HUES6 (cell line): ENCODE measurements at regions not wholly inside any gene's neighbourhood (a gene's known extent, or its start where the extent isn't known, plus 50 kb on each side); places are given as distances from the start of the nearest gene placed in this dataset.
A peak's percentile ranks its signal among the peaks of the same experiment; 100 is the strongest.
"Not testable (repeated sequence)": the region's sequence is repeated elsewhere in the genome, so short reads cannot be mapped to it uniquely, and the experiment has no call there.

Experiments
- H3K27ac ChIP-seq: 2 replicates; pipeline ENCODE4 v1.7.0; 2013; ENCODE audit warnings: low read depth, mild to moderate bottlenecking, low read length, inconsistent platforms
- H3K27me3 ChIP-seq: 2 replicates; pipeline ENCODE4 v1.6.1; 2013; ENCODE audit warnings: low read length; ENCODE audit not compliant: control insufficient read depth, insufficient read depth
- H3K36me3 ChIP-seq: 2 replicates; pipeline ENCODE4 v1.6.1; 2013; ENCODE audit warnings: low read length; ENCODE audit not compliant: control insufficient read depth, insufficient read depth
- H3K4me1 ChIP-seq: 2 replicates; pipeline ENCODE4 v1.6.1; 2013; ENCODE audit warnings: low read length; ENCODE audit not compliant: control insufficient read depth, insufficient read depth
- H3K4me3 ChIP-seq: 2 replicates; pipeline ENCODE4 v1.5.1; 2013; ENCODE audit warnings: low read depth, low read length
- H3K9ac ChIP-seq: one replicate; pipeline ENCODE4 v1.6.1; 2013; ENCODE audit warnings: mild to moderate bottlenecking, low read length
- H3K9me3 ChIP-seq: 2 replicates; pipeline ENCODE4 v1.6.1; 2013; ENCODE audit warnings: low read depth, low read length; ENCODE audit not compliant: control insufficient read depth, insufficient read depth

DNA sequence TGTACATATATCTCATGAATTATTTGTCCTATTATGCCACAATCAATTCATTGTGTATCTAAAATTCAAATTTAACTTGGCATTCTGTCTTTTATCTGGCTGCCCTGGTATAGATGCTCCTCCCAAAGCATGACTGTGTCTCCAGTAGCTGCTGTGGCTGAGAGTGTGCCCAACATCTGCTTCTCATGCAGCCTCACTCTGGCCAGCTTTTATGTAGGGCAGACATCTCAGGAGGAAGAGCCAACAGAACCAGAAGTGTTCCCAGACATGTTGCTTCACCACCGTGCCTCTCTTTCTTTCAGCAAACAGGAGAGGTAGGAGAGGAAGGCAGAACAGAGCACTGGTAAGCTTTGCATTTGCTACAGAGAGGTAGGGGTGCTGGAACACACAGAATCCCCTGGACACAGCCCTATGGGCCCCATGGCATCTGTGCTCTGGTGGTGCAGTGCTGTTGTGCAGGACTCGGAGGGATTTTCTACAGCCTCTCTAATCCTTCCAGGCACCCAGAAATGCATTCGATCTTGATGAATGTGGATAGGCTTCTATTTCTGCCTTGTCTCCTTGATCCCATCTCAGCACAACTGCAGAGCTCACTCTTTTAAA is 637.1 kb downstream of the UTRN start:
- Histone ChIP-seq H3K4me1 (peaks cover 31% of the 10 kb centered on the region), H3K27ac (no peak overlapping the region)

DNA sequence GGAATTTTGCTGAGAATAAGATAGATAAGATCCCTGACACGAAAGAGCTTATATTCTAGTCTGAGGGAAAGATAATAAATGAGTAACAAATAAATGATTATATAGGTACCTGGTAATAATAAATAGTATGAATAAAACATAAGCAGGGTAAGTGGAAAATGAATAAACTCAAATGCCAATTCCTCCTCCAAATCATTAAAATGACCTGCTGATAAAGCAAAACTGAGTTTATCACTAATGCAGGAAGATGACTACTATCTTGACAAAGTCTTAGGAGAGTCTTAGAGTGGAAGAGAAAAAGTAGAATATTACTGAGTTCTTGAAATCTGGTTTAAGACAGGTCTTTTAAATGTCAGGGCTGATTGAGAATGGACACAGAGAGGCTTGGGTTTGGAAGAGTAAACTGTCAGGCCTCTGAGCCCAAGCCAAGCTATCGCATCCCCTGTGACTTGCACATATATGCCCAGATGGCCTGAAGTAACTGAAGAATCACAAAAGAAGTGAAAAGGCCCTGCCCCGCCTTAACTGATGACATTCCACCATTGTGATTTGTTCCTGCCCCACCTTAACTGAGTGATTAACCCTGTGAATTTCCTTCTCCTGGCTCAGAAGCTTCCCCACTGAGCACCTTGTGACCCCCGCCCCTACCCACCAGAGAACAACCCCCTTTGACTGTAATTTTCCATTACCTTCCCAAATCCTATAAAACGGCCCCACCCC is 637.8 kb downstream of the UTRN start:
- not testable (repeated sequence) for H3K27ac ChIP-seq, H3K27me3 ChIP-seq, H3K9me3 ChIP-seq, H3K9ac ChIP-seq, H3K36me3 ChIP-seq
- Histone ChIP-seq H3K4me3 (peak overlapping the region; percentile 37; the same call in 1 of the 2 replicates), H3K4me1 (peaks cover 31% of the 10 kb centered on the region)

More for the DNA sequence above, 637.1 kb downstream of the UTRN start:
- H3K9ac ChIP-seq: peak overlapping the region; percentile 18
- no peaks in the 10 kb centered on the region; the same call in 1 of the 2 replicates for H3K9me3 ChIP-seq
- no peaks in the 10 kb centered on the region; the same call in 1 of the 2 replicates for H3K36me3 ChIP-seq
- no peak overlapping the region for H3K4me3 ChIP-seq
- H3K27me3 ChIP-seq: no peaks in the 10 kb centered on the region

GRCh38 chr6:144923491-144923787 is 638.3 kb downstream of the UTRN start:
- not testable (repeated sequence) for H3K9me3 ChIP-seq, H3K27ac ChIP-seq, H3K27me3 ChIP-seq, H3K36me3 ChIP-seq, H3K9ac ChIP-seq
- peaks cover 31% of the 10 kb centered on the region for H3K4me1 ChIP-seq
- peak overlapping the region; percentile 37; the same call in 1 of the 2 replicates for H3K4me3 ChIP-seq

- Histone ChIP-seq H3K9me3 (no peaks in the 10 kb centered on the region), H3K36me3 (no peaks in the 10 kb centered on the region; the same call in 1 of the 2 replicates), H3K27ac (no peak overlapping the region), H3K9ac (no peak overlapping the region), H3K4me1 (no peaks in the 10 kb centered on the region), H3K27me3 (no peaks in the 10 kb centered on the region), H3K4me3 (no peak overlapping the region)
These were observed 643.7 kb downstream of the UTRN start for GRCh38 chr6:144928847-144929246.

DNA sequence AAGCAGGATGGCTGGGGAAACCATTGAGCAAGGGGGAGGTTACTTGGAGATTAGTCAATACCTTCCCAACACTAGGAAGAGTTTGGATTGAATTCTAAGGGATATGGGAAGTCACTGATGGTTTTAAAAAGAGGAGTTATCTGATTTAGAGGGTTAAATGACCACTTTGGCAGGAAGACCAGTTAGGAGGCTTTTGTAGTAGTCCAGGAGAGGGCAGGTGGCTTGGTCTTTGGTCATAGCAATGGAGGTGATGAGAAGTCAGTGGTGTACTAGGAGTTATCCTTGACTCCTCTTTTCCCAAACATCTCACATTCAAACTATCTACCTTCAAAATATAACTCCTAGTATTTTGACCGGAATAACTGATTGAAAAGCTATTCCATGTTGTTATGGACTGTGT is 644.1 kb downstream of the UTRN start:
- H3K4me3 ChIP-seq: no peak overlapping the region
- H3K4me1 ChIP-seq: no peaks in the 10 kb centered on the region
- H3K9me3 ChIP-seq: no peaks in the 10 kb centered on the region
- H3K27me3 ChIP-seq: no peaks in the 10 kb centered on the region
- no peak overlapping the region for H3K9ac ChIP-seq
- no peaks in the 10 kb centered on the region; the same call in 1 of the 2 replicates for H3K36me3 ChIP-seq
- H3K27ac ChIP-seq: no peak overlapping the region

GRCh38 chr6:144931172-144932035 is 646.3 kb downstream of the UTRN start:
- no peak overlapping the region for H3K9ac ChIP-seq
- H3K27ac ChIP-seq: no peak overlapping the region
- H3K4me1 ChIP-seq: no peaks in the 10 kb centered on the region
- no peaks in the 10 kb centered on the region; the same call in 1 of the 2 replicates for H3K36me3 ChIP-seq
- no peaks in the 10 kb centered on the region for H3K9me3 ChIP-seq
- H3K27me3 ChIP-seq: no peaks in the 10 kb centered on the region
- H3K4me3 ChIP-seq: no peak overlapping the region

- no peaks in the 10 kb centered on the region for H3K4me1 ChIP-seq
- H3K4me3 ChIP-seq: no peak overlapping the region
- H3K27me3 ChIP-seq: no peaks in the 10 kb centered on the region
- H3K36me3 ChIP-seq: no peaks in the 10 kb centered on the region
- H3K9me3 ChIP-seq: no peaks in the 10 kb centered on the region
- no peak overlapping the region for H3K27ac ChIP-seq
- H3K9ac ChIP-seq: no peak overlapping the region
These were observed 647.5 kb downstream of the UTRN start for GRCh38 chr6:144932621-144933020.

GRCh38 chr6:144935181-144935580 is 650.0 kb downstream of the UTRN start:
- H3K27me3 ChIP-seq: no peaks in the 10 kb centered on the region
- no peaks in the 10 kb centered on the region for H3K4me1 ChIP-seq
- H3K36me3 ChIP-seq: no peaks in the 10 kb centered on the region
- no peak overlapping the region for H3K4me3 ChIP-seq
- no peaks in the 10 kb centered on the region for H3K9me3 ChIP-seq
- H3K9ac ChIP-seq: no peak overlapping the region
- H3K27ac ChIP-seq: no peak overlapping the region

GRCh38 chr6:144935661-144936060 is 650.5 kb downstream of the UTRN start:
- no peaks in the 10 kb centered on the region for H3K36me3 ChIP-seq
- H3K4me1 ChIP-seq: no peaks in the 10 kb centered on the region
- no peak overlapping the region for H3K9ac ChIP-seq
- no peaks in the 10 kb centered on the region for H3K9me3 ChIP-seq
- no peak overlapping the region for H3K4me3 ChIP-seq
- H3K27ac ChIP-seq: no peak overlapping the region
- no peaks in the 10 kb centered on the region for H3K27me3 ChIP-seq

- Histone ChIP-seq H3K9me3 (no peaks in the 10 kb centered on the region), H3K27me3 (no peaks in the 10 kb centered on the region), H3K36me3 (no peaks in the 10 kb centered on the region), H3K4me3 (no peak overlapping the region), H3K9ac (no peak overlapping the region), H3K27ac (no peak overlapping the region), H3K4me1 (no peaks in the 10 kb centered on the region)
These were observed 651.6 kb downstream of the UTRN start for GRCh38 chr6:144936764-144937163.

DNA sequence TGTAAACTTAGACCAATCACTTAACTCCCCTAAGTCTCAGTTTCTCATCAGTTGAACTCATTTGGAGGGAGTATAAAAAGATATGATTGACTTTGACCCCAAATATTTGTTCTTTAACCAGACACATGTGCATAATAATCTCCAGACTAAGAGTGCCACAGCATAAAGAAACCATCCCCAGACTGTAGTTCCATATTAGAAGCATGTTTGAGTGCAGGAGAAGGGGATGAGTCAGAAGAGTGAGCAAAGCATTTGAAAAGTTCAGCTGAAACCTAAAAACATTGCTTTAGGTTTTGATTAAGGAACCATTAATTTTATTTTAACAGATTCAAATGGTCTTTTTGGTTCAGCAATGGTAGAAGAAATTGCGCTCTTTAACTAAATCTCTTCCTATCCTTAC is 654.8 kb downstream of the UTRN start:
- no peaks in the 10 kb centered on the region for H3K36me3 ChIP-seq
- H3K27ac ChIP-seq: no peak overlapping the region
- H3K27me3 ChIP-seq: no peaks in the 10 kb centered on the region
- H3K4me1 ChIP-seq: no peaks in the 10 kb centered on the region
- no peak overlapping the region for H3K9ac ChIP-seq
- no peaks in the 10 kb centered on the region for H3K9me3 ChIP-seq
- H3K4me3 ChIP-seq: no peak overlapping the region
